HEK293 (cell line): ENCODE measurements at regions not wholly inside any gene's neighbourhood (a gene's known extent, or its start where the extent isn't known, plus 50 kb on each side); places are given as distances from the start of the nearest gene placed in this dataset.

Source experiments
- KLF9 ChIP-seq: fragments of 450-650 bp; formaldehyde crosslinking; IDR thresholded peaks from 2 replicates; pipeline ENCODE4 v1.5.1; 2016; ENCODE audit warnings: missing biosample characterization, missing genetic modification characterization, low read depth
- ZNF121 ChIP-seq: fragments of 450-650 bp; formaldehyde crosslinking; IDR thresholded peaks from 2 replicates; pipeline ENCODE4 v1.5.1; 2016; ENCODE audit warnings: missing biosample characterization, missing genetic modification characterization
- ZNF239 ChIP-seq: fragments of 450-650 bp; formaldehyde crosslinking; IDR thresholded peaks from 2 replicates; pipeline ENCODE4 v1.5.1; 2016; ENCODE audit warnings: missing biosample characterization, missing genetic modification characterization
- ZNF366 ChIP-seq: fragments of 450-650 bp; formaldehyde crosslinking; conservative IDR thresholded peaks from 2 replicates; pipeline ENCODE4 v1.5.1; 2016; ENCODE audit warnings: missing biosample characterization, missing genetic modification characterization
- ZNF549 ChIP-seq: fragments of 450-650 bp; IDR thresholded peaks from 2 replicates; pipeline ENCODE4 v1.5.1; 2018; ENCODE audit warnings: missing biosample characterization, missing genetic modification characterization, mild to moderate bottlenecking, inconsistent platforms, moderate library complexity
- ZNF654 ChIP-seq: fragments of 450-650 bp; formaldehyde crosslinking; IDR thresholded peaks from 2 replicates; pipeline ENCODE4 v1.5.1; 2016; ENCODE audit warnings: low read depth, missing biosample characterization, missing genetic modification characterization
- ZNF843 ChIP-seq: fragments of 450-650 bp; formaldehyde crosslinking; IDR thresholded peaks from 2 replicates; pipeline ENCODE4 v1.5.1; 2016; ENCODE audit warnings: missing biosample characterization, missing genetic modification characterization
- TF ChIP-seq, protein P1 (sequence below): fragments of 450-650 bp; formaldehyde crosslinking; IDR thresholded peaks from 2 replicates; pipeline ENCODE4 v1.5.1; 2016; ENCODE audit warnings: missing biosample characterization, missing genetic modification characterization
- TF ChIP-seq, protein P2 (sequence below): fragments of 450-650 bp; formaldehyde crosslinking; IDR thresholded peaks from 2 replicates; pipeline ENCODE4 v1.5.1; 2016; ENCODE audit warnings: missing biosample characterization, missing genetic modification characterization
- TF ChIP-seq, protein P3 (sequence below): fragments of 450-650 bp; formaldehyde crosslinking; IDR thresholded peaks from 2 replicates; pipeline ENCODE4 v1.5.1; 2016; ENCODE audit warnings: missing biosample characterization, missing genetic modification characterization
- TF ChIP-seq, protein P4 (sequence below): sonication (generic); formaldehyde crosslinking; IDR thresholded peaks from 2 replicates; pipeline ENCODE4 v1.8.1; 2022; ENCODE audit warnings: mild to moderate bottlenecking, moderate library complexity, missing genetic modification reagents

DNA sequence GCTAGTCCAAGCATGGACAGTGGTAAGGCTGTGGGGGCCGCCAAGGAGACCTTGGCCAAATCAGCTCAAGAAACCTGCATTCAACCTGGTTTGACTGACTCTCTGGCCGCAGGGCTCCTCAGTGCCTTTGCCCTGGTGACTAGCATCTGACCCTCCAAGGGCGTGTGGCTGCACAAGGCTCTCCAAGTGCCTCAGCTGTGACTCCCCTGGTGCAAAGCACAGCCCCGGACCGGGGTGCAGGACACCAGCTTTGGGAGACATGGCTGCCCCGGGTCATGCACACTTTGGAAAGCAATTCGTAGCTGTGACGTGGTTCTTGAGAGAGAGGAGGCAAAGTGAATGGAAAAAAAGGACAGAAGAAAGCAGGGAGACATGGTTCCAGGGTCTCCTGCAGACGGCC lies 245.2 kb upstream of the IRX2 start:
- TF ChIP-seq ZNF654 (tag by site-specific recombination), result no peak
- no peak for TF ChIP-seq ZNF843 (tag by site-specific recombination)
- TF ChIP-seq ZNF239, result no peak
- TF ChIP-seq, protein P1, sequence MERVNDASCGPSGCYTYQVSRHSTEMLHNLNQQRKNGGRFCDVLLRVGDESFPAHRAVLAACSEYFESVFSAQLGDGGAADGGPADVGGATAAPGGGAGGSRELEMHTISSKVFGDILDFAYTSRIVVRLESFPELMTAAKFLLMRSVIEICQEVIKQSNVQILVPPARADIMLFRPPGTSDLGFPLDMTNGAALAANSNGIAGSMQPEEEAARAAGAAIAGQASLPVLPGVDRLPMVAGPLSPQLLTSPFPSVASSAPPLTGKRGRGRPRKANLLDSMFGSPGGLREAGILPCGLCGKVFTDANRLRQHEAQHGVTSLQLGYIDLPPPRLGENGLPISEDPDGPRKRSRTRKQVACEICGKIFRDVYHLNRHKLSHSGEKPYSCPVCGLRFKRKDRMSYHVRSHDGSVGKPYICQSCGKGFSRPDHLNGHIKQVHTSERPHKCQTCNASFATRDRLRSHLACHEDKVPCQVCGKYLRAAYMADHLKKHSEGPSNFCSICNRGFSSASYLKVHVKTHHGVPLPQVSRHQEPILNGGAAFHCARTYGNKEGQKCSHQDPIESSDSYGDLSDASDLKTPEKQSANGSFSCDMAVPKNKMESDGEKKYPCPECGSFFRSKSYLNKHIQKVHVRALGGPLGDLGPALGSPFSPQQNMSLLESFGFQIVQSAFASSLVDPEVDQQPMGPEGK (tag by site-specific recombination), result no peak
- TF ChIP-seq, protein P2, sequence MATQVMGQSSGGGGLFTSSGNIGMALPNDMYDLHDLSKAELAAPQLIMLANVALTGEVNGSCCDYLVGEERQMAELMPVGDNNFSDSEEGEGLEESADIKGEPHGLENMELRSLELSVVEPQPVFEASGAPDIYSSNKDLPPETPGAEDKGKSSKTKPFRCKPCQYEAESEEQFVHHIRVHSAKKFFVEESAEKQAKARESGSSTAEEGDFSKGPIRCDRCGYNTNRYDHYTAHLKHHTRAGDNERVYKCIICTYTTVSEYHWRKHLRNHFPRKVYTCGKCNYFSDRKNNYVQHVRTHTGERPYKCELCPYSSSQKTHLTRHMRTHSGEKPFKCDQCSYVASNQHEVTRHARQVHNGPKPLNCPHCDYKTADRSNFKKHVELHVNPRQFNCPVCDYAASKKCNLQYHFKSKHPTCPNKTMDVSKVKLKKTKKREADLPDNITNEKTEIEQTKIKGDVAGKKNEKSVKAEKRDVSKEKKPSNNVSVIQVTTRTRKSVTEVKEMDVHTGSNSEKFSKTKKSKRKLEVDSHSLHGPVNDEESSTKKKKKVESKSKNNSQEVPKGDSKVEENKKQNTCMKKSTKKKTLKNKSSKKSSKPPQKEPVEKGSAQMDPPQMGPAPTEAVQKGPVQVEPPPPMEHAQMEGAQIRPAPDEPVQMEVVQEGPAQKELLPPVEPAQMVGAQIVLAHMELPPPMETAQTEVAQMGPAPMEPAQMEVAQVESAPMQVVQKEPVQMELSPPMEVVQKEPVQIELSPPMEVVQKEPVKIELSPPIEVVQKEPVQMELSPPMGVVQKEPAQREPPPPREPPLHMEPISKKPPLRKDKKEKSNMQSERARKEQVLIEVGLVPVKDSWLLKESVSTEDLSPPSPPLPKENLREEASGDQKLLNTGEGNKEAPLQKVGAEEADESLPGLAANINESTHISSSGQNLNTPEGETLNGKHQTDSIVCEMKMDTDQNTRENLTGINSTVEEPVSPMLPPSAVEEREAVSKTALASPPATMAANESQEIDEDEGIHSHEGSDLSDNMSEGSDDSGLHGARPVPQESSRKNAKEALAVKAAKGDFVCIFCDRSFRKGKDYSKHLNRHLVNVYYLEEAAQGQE (tag by site-specific recombination), result no peak
- no peak for TF ChIP-seq ZNF121 (tag by site-specific recombination)
- TF ChIP-seq, protein P3, sequence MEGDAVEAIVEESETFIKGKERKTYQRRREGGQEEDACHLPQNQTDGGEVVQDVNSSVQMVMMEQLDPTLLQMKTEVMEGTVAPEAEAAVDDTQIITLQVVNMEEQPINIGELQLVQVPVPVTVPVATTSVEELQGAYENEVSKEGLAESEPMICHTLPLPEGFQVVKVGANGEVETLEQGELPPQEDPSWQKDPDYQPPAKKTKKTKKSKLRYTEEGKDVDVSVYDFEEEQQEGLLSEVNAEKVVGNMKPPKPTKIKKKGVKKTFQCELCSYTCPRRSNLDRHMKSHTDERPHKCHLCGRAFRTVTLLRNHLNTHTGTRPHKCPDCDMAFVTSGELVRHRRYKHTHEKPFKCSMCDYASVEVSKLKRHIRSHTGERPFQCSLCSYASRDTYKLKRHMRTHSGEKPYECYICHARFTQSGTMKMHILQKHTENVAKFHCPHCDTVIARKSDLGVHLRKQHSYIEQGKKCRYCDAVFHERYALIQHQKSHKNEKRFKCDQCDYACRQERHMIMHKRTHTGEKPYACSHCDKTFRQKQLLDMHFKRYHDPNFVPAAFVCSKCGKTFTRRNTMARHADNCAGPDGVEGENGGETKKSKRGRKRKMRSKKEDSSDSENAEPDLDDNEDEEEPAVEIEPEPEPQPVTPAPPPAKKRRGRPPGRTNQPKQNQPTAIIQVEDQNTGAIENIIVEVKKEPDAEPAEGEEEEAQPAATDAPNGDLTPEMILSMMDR, result no peak
- TF ChIP-seq ZNF366 (tag by site-specific recombination), result no peak
- TF ChIP-seq, protein P4, sequence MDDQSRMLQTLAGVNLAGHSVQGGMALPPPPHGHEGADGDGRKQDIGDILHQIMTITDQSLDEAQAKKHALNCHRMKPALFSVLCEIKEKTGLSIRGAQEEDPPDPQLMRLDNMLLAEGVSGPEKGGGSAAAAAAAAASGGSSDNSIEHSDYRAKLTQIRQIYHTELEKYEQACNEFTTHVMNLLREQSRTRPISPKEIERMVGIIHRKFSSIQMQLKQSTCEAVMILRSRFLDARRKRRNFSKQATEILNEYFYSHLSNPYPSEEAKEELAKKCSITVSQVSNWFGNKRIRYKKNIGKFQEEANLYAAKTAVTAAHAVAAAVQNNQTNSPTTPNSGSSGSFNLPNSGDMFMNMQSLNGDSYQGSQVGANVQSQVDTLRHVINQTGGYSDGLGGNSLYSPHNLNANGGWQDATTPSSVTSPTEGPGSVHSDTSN (CRISPR knock-in tag), result no peak
- no peak for TF ChIP-seq ZNF549 (tag by site-specific recombination)
- no peak for TF ChIP-seq KLF9 (tag by site-specific recombination)
